ENCODE measurements at regions not wholly inside any gene's neighbourhood (a gene's known extent, or its start where the extent isn't known, plus 50 kb on each side); places are given as distances from the start of the nearest gene placed in this dataset.
"Not testable (repeated sequence)": the region's sequence is repeated elsewhere in the genome, so short reads cannot be mapped to it uniquely, and the experiment has no call there.

GRCh38 chr15:84425327-84425726 is 175.5 kb upstream of the ZSCAN2 start:
- not testable (repeated sequence) for TF ChIP-seq EP300, POLR2A, CTCF (IDR thresholded peaks at IDR 0.05)

Measured in suprapubic skin (tissue), 3 donors.